GM04503 (cell line): ENCODE measurements at regions not wholly inside any gene's neighbourhood (a gene's known extent, or its start where the extent isn't known, plus 50 kb on each side); places are given as distances from the start of the nearest gene placed in this dataset.
"Not testable (repeated sequence)": the region's sequence is repeated elsewhere in the genome, so short reads cannot be mapped to it uniquely, and the experiment has no call there.

ENCODE experiments used
- DNase-seq: peaks from one replicate; pipeline ENCODE4 v3.0.0-alpha.2; 2012; ENCODE audit warnings: low read depth

GRCh38 chr2:16103614-16104314 is 163.4 kb downstream of the MYCN start:
- DNase-seq, result no peak

DNA sequence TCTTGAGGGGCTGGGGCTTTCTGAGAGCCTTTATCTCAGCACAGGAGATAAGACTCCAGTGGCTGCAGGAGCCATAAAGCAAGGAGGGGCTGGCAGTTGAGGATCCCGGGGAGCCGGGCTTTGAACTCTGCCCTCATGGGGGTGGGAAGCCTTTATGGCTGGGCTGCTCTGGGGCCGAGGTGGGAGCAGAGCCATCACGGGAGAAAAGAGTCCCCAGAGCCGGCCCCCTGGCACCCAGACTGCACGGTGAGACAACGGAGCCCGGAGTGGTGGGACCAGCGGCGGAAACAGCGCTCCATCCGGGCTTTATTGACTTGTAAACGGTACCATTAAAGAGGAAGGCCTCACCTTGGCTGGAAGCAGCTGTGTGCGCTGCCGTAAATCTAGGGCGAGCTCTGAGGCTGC is 162.6 kb downstream of the MYCN start:
- no peak for DNase-seq

DNA sequence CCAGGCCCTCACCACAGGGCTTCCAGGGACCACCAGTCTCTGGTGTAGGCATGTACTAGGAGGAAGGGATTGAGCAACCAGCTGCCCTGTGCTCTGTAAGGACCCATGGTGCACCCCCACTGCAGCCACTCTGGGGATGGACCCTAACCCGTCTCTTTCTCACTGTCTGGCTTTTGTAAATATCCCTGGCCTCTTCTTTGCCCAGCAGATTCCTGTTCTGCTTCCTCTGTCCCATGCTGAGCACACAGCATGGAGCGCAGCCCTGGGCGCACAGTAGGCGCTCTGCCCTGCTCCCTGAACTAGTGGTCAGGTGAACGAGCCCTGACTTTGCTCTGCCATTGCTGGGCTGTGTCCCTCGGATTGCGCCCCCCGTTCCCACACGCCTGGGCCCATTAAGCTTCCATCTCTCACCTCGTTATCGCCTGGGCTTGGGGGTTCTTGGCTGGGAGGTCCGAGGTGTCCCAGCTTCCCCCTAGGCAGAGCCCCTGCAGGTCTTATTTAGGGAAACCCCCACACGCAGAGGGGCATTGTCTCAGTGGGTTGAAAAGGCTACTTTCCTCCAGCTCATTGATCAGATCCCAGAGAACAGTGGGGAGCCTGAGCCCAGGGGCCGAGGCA is 162.1 kb downstream of the MYCN start:
- DNase-seq, result no peak

DNA sequence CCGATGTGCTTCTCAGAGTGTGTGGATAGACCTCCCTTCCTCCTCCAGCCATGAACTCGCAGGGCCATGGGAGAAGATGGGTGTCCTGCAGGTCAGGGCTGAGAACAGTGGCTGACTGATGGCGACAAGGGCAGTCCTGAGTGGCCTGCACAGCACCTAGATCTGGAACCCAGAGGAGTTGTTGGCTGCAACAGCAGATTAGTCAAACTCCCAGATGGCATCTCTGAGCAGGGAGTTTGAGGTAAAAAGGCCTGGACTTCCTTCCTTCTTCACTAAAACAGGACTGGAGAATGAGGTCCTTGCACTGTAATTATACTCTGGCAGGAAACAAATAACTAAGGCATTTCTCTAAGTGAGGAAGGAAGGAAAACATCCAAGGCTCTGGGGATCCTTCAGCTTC is 160.8 kb downstream of the MYCN start:
- DNase-seq, result no peak

DNA sequence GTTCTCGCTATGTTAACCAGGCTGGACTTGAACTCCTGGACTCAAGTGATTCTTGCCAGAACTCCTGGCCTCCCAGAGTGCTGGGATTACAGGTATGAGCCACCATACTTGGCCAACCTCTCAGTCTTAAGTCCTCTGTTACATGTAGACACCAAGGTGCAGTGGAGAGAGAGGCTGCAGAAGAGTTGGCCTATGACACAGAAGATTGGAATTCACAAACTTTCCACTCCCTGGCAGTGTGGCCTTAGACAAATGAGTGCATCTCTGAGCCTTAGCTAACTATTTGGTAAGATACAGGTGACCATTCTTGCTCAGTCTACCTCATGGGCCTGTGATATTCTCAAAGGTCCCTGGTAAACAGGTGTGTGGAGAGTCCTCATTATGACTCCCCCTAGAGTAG is 159.7 kb downstream of the MYCN start:
- DNase-seq, result no peak

DNA sequence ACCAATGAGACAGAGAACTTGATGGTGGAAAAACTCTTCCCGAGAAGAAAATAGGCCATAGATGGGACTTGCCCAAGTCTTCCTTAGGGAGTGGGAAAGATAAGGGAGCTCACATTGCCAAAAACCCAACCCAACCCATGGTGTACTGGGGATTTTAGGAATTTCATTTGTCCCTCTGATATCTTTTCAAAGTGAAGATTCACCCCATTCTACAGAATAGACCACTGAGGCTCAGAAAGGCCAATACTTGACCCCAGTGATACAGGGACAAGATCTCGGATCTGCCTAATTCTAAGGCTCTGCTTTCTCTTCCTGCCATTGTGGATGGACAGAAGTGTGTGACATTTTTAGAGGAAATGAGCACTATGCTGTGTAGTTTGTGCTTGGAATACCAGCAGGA is 159.0 kb downstream of the MYCN start:
- no peak for DNase-seq

GRCh38 chr2:16096962-16097361 is 156.6 kb downstream of the MYCN start:
- no peak for DNase-seq

- DNase-seq, result not testable (repeated sequence)
Measured at GRCh38 chr2:16095483-16095882, 155.1 kb downstream of the MYCN start.

- no peak for DNase-seq
Measured at GRCh38 chr2:16094811-16095210, 154.5 kb downstream of the MYCN start.

GRCh38 chr2:16093639-16094529 is 153.5 kb downstream of the MYCN start:
- no peak for DNase-seq

DNA sequence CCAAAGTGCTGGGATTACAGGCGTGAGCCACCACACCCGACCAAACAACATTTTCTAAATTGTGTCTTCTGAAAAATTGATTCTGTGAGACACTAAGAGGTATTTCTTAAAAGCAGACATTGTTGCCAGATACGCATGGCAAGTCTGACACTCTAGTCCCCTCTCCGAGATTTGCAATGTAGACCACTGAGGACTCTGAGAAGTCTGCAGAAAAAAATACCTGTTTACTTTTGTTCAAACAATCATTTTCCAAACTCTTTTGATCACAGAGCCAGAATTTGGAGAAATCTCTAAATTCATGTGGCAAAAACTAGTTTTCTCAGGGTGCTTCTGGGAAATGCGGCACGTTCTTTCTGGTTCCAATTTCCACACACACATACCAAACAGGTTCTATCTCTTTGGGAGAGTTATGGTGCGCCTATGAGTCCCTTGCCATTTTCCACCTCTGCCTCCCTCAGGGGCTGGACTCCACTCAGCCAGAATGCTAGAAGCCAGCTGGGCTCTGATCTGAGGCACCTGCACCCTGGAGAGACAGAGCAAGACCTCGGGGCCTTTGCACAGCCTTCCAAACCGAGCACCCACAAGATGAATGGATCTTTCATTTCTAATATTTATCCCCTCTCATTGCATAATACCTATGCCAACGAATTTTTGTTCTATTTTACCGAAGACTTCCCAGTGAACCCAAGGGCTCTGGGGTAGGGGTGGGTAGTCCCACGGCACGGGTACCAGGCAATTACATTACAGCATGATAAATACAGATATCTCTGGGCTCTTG is 152.7 kb downstream of the MYCN start:
- no peak for DNase-seq

DNA sequence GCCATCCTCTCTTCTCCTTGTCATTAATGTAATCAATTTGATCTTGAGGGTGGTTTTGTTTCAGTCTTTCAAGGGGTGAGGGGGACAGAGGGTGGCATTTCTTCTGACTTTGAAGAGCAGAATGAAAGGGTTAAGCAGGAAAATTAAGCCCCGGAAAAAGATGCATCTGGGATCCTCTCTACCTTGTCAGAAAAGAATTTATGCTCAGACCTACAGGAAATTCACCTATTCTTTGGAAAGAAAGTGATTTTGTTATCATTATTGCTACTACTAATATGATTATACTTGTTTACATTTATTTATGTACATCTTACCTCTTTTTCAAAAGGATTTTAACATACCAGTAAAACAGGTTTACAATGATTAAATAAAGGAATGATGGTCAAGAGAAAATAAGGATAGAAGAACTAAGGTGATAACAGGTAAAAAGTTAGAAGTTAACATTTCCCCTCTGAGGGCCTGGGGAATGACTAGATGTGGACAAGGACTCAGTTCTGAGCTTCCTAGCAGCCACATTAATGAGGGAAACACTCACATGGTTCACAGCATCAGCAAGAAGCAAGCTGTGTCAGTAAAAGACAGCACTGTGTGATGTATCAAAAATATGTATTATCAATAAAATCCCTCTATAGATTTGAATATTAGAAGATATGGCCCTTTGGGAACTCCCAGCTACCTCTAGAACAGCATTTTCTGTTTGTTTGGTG is 151.4 kb downstream of the MYCN start:
- DNase-seq, result no peak

DNA sequence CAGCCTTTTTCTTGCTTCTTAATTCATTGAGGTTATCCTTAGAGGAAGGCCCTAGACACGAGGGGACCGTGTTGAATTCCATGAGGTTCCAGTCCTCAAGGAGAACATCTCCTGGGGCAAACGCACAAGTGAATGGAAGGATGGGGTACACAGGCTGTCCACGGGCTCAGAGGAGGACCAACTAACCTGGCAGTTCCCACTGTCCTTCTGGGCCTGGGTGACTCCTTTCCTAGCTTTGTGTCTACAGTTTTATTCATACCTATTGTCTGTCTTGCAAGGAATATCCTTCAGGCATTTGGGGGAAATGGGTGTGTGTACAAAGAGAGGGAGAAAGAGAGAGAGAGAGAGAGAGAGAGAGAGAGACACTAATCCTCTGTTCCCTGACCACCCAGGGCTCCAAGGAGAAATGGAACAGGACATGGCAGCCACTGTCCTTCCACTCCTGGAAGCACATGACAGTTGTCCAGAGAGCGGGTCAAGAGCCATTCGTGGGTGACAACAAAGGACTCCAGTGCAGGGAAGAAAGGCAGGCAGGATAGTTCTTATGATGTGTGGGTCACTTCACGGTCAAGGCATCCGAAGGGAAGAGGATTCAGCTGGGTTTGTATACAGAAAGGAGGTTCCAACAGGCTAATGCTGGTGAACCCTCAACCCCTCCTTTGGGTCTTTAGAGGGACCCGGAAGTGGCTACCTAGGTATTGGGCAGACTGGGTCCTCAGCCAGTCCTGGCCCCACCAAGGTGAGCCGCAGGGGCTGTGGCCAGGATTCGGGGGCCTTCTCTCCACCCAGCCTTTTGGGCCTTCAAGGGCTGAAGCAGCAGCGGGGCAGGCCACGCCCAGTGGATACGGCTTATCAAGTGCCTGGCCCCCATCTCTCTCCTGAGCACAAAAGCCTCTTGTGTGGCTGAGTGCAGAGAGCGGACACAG is 150.6 kb downstream of the MYCN start:
- DNase-seq, result no peak

DNA sequence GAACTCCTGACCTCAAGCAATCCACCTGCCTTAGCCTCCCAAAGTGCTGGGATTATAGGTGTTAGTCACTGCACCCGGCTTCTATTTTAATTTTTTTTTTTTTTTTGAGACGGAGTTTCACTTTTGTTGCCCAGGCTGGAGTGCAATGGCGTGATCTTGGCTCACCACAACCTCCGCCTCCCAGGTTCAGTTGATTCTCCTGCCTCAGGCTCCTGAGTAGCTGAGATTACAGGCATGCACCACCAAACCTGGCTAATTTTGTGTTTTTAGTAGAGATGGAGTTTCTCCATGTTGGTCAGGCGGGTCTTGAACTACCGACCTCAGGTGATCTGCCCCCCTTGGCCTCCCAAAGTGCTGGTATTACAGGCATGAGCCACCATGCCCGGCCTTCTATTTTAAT is 149.1 kb downstream of the MYCN start:
- DNase-seq, result not testable (repeated sequence)

DNA sequence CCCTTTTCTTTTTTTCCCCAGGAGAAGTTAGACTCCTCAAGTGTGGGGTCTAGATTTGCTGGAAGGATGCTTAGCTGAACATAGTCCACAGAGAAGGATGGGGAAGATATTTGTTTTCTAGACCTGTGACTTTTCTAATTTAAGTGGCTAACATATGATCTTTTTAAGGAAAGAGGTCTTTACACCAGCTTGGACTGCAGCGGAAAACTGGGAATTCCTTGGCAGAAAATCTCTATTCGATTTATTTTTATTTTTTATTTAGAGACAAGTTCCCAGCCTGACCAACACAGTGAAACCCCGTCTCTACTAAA is 148.4 kb downstream of the MYCN start:
- no peak for DNase-seq

DNA sequence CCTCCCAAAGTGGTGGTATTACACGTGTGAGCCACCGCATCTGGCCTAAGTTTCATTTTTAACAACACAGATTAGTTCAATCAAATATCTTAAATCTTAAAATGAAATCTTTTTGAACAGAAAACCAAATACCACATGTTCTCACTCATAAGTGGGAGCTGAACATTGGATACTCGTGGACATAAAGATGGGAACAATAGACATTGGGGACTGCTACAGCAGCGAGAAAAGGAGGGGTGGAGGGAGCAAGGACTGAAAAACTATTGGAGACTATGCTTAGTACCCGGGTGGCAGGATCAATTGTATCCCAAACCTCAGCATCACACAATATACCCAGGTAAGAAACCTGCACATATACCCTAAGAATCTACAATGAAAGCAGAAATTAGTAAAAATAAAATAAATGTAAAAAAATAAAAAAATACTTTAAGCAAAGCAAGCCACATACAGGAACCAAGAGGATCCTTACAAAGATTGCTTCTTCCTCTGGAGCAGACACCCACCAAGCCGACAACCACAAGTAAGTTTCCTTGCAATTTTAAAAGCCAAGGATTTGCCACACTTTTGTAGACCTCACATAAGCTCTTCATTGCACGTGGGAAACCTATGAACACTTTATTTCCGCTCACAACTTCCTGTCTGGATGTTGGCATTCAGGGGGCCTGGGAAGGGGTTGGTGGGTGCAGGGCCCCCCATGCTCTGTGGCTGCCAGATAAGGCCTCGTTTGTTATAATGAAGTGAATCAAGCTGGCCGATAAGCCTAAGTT is 147.9 kb downstream of the MYCN start:
- DNase-seq, result no peak

- not testable (repeated sequence) for DNase-seq
Measured at GRCh38 chr2:16086136-16086535, 145.8 kb downstream of the MYCN start.

- no peak for DNase-seq
Measured at GRCh38 chr2:16085073-16085472, 144.7 kb downstream of the MYCN start.

GRCh38 chr2:16084274-16084673 is 143.9 kb downstream of the MYCN start:
- DNase-seq, result no peak

GRCh38 chr2:16082276-16082675 is 141.9 kb downstream of the MYCN start:
- no peak for DNase-seq
